ENCODE measurements at regions not wholly inside any gene's neighbourhood (a gene's known extent, or its start where the extent isn't known, plus 50 kb on each side); places are given as distances from the start of the nearest gene placed in this dataset.

DNA sequence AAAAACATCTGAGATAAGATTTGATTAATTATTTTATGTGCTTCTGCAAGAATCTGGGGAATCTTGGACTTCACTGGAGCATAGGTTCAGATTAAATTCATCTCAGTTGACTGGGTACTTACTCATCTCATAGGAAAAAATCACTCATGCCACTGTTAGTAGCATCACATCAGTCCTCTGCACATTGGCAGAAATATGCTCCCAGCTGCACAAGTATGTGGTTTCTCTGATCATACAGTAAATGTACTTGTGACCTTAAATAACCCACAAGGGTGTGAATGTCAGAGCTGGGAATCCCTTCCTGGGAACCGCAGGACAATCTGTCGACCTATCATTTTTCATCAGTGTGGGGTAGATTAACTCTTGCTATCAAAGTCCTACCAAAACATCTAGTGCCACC lies 203.7 kb upstream of the SLC24A2 start:
- no peak for DNase-seq

DNA sequence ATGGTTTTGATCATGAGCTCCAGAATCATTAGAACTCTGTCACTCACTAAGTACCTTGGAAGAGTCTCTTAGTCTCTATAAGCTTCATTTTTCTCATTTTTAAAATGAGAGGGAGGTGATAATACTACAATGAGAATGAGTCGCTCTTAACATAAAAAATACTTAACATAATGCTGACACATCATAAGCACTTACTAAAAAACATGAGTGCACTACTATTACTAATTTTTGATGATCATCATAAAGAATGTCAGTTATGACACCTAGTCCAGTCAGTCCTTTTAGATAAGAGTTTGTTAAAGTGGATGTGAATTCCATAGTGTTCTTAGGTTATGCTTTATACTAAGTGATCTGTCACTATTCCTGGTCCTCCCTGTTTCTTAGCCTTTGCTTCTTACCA lies 200.4 kb upstream of the SLC24A2 start:
- DNase-seq, result no peak

DNA sequence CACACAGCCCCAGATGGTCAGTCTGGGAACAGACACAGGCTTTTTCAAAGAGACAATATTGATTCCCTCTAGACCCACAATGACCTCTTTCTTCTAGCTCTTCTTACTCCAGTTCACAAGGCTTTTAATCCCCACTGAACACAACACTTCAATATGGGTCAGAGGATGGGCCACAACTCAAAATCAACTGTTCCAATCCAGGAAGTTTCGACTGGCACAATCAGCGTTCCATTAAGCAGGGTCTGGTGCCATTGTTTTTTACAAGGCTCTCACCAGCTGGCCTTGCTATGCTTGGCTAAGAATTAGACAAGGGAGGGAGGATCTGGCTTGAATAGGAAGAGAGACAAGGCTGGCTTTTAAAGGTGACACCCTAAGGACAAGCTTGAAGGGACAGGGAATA lies 199.4 kb upstream of the SLC24A2 start:
- DNase-seq, result no peak

DNA sequence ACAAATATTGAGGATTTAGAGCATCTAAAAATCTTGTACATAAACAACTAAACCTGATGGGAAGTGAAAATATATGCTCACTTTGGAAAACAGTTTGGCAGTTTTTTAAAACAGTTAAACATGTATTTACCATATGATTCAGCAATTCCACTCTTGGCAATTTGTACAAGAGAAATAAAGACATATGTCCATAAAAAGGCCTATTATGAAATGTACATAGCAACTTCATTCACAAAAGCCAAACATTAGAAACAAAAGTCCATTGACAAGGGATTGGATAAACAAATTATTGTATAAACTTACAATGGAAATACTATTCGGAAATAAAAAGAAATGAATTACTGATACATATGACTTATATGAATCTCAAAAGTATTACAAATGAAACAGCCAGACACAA lies 196.2 kb upstream of the SLC24A2 start:
- no peak for DNase-seq

DNA sequence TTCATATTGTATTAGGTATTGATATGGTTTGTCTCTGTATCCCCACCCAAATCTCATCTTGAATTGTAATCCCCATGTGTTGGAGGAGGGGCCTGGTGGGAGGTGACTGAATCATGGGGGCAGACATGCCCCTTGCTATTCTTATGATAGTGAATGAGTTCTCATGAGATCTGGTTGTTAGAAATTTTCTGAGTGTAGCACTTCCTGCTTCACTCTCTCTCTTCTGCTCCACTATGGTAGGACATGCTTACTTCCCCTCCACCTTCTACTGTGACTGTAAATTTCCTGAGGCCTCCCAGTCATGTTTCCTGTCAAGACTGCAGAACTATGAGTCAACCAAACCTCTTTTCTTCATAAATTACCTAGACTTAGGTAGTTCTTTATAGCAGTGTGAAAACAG lies 187.4 kb upstream of the SLC24A2 start:
- DNase-seq, result no peak

DNA sequence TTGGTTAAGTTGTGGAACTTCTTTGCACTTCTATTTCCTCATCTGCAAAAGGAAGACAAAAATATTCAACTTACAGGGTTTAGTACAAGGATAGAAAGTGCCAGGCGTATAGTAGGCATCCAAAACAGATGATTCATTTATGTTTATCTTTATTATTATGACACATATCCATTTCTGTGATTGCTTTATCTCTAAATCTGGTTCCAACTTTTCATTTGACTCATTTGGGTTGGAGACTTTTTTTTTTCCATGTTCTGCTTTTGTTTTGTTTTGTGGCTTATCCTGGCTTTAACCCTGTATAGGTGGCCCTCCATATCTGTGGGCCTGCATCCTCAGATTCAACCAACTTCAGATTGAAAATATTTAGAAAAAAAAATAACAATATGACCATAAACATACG lies 186.7 kb upstream of the SLC24A2 start:
- no peak for DNase-seq

DNA sequence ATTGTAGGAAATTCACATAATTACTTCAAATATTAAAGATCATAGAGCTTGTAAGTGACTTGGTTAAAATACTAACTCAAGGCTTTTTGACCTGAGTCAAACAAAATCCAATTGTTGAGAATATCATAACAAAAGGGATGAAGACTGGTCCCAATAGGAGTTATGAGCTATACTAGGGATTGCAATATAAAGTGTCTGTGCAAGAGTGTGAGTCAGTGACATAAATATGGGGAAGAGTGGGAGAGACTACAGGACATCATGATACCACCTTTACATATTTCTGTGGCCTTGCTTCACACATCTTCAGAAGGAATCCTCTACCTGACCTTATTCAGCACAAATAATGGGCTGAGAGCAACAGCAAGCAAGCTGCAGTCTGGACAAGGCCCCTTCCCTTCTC lies 180.9 kb upstream of the SLC24A2 start:
- no peak for DNase-seq

DNA sequence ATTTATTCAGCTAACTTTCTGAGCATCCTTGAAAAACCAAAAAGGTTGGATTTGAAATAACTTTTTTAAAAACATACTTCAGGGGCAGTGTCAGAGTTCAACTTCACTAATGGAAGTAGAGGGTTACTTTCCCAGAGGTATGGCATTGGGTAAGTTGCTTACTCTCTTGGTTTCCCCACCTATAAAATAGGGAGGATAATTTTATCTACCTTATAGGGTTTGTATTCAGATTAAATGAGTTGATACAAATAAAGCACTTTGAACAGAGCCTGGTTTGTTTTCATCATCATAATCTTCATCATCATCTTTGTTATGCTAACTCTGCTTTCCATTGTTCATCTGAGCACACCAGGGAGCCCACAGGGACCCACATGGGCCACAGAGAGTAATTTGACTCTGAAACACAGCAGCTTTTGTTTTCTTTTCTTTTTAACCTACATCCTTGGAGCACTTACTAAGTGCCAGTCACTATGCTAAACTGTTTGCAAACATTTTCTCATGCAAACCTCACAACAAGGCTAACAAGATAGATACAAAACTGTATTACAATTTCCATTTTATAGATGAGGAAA lies 179.1 kb upstream of the SLC24A2 start:
- no peak for DNase-seq

DNA sequence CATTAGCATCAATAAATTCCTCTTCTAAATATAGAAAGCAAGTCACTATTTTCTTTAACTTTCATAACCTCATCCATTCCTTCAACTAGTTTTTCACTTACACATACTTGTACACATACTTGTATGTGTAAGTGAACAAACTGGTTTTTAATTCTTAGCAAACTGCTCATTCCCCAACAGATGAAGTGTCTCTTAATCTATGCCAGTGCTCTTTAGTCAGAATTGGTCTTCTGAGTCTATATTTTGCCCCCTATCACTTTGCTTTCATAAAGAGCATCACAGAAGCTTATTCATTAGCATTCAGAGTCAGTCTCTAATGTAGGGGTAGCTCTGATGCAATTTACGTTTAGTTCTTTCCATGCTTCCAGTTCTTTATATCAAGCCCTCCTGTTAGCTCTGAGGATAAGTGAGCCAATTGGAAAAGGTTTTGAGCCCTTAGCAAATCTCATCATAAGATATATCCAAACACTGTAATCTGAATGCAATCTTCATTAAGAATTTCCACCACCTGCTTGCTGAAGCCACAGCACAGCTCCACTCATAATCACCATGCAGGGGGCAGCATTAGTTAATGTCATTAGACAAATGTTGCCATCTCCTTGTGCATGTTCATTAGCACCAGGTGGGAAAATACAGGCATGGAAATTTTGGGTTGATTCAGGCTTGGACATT lies 178.5 kb upstream of the SLC24A2 start:
- no peak for DNase-seq

DNA sequence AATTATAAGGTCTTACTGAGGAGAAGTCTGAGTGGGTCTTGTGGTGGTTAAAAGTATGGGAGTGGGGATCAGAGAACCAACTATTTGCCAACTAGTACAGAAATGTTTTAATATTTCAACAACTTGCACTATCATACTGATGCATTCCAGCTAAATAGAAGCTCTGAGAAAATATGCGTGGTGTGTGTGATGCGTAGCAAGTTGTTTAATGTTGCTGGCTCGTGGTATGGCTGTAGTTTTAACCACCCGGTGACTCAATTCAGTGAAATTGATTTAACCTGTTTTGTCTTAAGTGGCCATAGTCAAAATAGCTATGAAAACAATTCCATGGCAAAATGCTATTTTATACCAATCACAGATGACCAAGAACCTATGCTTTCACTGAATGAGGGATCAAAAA lies 176.5 kb upstream of the SLC24A2 start:
- DNase-seq, result no peak

DNA sequence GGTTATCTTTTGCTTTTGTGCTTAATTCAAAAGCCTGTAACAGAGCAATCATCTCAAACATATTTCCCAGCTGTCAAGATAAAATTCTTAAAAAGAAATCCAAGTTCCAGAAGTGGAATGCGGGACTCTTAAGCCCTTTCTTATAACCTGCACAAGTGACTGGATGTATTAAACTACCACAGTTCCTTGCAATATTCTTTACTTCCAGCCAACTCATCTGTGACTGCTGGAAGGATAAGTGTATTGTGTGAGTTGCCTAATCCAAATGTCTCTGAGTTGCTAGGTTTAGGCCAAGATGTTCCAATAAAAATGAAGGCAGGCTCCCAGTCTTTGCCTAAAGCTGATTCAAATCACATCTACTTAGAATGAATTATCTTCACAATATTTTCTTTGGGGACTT lies 159.2 kb upstream of the SLC24A2 start:
- no peak for DNase-seq

DNA sequence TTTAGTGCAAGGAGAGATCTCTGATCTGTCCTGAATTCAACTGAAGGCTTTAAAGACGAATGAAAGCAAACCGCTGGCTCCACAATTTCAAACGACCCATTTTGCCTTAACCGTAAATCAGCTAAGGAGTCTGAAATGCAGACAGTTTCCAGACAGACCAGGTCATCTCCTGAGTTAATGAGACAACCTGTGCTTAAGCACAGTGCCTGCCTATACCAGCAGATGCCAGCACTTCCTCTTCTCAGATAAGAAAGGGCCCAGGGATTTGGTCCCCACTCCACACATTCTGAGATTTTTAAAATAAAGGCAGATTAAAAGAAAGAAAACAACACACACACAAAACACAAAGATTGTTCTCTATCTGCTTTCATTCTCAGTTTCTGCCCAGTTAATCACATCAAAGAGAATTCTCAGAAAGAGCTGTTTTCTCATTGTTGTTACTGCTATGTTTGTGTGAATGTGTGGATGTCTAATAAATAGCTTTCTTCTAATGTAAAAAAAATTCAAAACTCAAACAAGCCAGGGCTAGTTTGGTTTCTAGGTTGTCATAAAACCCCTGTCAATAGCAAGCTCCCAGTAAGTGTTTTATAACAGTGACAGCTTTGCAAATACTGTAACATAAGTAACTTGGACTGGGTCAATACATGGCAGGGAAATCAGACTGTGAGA lies 157.7 kb upstream of the SLC24A2 start:
- DNase-seq, result no peak

DNA sequence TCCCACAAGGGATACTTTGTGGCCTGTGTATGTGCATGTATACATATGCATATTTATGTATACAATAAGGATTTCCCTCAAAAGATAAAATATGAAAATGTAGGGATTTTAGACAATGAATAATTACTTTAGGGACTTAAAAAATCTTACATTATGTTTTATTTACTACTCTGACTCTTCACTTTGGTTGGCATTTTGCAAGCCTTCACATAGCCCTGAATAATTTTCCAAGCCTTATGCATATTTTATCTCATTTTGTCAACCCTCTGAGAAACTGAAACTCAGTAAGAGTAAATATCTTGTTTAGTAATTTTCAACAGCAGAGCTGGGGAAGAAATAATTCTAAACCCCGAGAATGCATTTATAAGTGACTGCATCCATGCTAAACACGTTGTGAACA lies 153.0 kb upstream of the SLC24A2 start:
- no peak for DNase-seq

DNA sequence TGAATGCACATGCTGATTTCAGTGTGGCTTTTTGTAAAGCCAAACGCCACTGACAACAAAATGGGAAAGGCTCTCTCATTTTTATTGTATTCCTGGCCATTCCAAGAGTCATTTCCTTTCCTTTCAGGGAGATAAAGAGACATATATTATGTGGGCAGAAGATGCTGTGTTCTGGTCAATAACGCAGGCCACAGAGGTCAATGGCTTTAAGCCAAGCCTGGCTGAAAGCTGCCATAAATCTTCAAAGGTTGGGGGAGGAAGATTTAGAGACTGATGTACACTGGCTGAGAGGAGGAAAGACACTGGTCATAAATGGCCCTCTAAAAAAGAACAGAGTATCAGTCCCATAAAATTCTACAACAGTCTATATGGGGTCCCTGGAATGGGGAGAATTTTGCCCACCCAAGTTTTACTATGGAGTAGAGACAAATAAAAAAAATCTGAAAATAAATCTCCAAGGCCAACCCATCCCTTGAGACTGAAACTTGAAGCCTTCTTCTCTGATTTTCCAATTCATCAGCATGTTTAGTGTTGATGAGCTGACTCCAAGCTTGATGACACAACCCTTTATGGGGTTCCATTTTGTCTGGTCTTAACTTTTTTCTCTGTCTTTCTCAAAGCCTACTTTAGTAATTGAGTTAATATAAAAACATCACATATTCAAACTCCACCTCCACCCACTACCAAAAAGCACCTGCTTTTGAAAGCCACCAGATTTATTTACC lies 152.1 kb upstream of the SLC24A2 start:
- DNase-seq, result no peak

DNA sequence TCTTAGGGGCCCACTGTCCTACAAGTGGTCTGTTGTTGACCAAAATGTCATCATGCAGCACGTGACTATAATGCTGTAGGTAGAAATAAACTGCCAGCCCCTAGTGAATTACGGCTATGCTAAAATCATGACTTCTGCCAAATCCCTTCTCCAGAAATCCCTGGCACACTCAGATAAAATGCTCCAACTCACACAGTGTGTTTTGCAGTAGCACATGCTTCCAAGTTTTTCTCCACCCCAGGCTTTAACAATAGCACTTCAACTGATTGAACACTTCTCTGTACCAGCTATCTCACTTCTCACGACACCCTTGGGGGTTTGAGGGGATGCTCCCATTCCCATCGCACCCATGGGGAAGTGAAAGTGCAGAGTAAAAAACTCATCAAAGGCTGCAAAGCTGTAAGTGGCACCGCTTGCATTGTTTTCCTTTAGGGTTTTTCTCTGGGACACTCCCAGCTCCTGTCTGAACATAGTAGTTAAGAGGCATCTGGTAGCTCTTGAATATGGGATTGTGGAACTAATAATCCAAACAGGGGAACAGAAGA lies 151.0 kb upstream of the SLC24A2 start:
- DNase-seq, result no peak

DNA sequence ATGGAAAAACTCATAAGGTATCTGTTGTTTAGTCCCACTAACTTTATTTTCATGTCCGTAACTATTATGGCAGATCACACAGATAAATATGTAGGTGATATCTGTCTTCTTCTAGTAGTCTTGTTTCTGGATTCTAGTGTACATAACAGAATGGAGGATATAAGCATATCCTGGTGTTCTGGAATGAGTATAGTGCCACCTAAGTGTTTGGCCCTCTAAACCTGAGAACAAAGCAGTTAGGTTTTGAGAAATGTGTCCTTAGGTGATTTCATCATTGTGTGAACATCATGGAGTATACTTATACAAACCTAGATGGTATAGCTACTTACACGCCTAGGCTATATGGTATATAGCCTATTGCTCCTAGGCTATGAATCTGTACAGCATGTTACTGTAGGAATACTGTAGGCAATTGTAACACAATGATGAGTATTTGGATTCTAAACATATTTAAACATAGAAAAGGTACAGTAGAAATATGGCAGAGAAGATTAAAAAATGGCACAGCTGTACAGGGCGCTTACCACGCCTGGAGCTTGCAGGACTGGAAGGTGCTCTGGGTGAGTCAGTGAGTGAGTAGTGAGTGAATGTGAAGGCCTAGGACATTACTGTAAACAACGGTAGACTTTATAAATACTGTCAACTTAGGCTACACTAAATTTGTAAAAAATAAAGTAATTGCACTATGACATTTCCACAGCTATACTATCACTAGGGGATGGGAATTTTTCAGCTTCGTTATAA lies 150.3 kb upstream of the SLC24A2 start:
- no peak for DNase-seq

DNA sequence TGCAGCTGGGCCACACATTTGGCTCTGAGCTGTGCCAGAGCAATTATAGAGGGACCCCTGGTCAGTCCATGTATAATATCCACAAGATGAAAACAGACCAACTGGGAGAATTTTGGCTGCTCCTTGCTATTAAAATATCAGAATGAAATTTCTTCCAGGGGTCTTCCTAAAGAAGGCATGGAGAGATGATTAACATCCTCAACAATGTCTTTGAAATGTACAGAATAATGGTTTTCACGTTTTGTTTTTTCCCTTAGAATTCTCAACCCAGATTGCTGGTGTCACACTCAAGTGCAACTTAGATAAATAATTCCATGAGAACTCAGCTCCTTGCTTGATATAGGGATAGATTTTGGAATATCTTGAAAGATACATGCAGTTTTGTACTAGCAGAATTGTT lies 148.3 kb upstream of the SLC24A2 start:
- no peak for DNase-seq

DNA sequence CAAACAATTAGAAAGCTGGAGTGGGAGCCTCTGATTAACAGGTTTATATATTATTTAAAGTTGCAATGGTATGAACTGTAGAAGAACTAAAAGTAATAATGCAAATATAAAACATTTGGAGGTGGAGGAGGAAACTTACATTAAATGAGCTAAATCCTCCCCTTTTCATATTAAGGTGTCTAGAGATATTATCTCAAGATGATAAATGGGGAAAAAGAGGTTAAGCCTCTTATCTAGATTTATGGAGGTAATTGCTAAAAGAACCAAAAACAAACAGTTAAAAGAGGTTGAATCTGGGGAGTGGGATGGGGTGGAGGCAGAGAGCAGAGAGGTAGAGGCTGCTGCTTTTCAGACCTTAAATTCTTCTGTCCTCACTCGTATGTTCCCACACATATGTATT lies 147.8 kb upstream of the SLC24A2 start:
- DNase-seq, result no peak

DNA sequence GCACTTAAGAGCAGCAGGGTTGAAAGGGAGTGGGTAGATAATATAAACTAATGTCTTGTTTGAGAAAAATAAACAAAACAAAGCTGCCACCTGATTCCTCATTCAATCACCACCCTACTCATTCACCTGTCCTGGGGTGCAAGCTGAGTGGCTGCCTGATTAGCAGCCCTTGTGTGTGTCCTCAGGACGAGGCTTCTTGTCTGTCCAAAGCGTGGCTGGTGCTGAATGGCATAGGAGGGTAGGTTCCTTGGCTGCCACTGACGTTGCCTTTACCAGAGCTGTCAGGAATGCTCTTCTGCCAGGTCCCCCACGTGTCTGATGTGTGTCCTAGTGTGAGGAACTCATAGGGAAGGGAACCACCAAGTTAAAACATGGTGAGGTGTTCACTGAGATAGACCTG lies 146.6 kb upstream of the SLC24A2 start:
- no peak for DNase-seq

DNA sequence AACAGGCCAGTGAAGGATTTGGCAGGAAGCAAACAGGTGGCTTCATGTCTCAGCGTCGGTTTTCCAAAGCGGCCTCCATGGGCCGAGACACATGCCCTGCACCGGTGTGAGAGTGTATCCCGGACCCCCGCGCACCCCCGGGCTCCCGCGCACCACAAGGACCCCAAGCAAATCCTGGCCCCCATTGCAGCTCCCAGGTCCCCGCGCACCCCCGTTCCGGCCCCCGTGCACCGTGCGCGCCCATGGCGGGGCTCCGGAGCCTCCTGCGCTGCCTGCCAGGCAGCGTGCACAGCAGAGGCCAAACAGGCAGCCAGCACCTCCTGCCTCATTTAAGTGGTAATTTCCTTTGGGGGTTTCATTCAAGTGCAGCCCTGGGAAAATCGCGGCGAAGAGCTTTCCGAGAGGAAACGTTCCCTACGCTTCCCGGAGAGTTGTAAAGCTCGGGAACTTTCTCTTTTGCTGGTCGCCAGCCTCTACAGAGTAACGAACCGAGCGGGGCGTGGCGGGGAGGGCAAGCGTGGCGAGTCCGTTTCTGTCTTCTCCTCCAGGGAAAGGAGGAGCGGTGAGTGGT lies 145.5 kb upstream of the SLC24A2 start:
- DNase-seq, result no peak

DNA sequence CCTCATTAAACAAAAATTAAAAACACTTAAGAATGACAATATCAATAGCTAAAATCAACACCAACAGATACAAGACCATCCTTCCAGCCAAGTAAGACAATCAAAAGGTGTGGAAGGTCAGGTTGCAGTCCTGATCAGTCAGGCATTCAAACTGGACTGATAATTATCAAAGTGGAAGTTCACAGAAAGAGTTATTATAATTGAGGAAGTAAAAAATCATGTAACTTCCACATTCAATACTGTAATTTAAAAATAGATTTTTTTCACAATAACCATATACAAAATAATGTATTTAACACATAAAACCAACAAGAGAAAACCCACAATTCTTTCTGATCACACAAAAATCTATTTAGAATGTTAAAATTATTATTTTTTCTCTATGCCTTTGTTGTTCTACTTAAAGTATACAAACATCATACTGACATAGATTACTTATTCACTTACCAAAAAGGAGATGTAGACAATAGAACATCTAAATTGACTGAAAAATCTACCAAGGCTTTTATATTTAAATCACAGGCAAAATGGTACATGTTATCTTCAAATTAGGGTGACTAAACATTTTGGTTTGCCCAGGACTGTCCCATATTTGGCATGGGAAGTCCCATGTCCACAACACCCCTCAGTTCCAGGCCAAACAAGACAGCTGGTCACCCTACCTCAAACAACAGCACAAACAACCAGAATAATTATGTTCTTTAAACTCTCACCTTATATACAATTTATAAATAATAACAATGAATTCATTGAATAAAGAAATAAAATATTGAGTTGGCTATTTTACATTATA lies 142.5 kb upstream of the SLC24A2 start:
- no peak for DNase-seq

DNA sequence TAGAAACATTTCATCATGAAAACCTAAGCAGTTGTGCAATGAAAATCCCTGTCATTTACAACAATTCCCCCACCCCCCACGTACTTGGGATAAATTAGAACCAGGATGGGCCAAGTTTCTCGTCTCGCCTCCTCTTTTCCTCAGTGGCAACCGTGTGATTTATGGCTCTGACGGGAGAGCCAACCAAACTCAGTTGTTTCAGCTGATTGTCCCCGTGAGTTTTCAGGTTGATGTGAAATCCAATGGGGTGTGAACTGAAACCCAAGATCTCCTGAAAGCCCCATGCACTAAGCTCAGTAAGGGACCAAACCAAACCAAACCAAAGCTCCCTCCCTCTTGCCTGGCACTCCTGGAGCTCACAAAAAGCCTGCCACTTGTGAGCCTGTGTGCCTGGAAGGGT lies 138.7 kb upstream of the SLC24A2 start:
- DNase-seq, result no peak

Data from DMS79 (cell line).